H1 (cell line): ENCODE measurements at regions not wholly inside any gene's neighbourhood (a gene's known extent, or its start where the extent isn't known, plus 50 kb on each side); places are given as distances from the start of the nearest gene placed in this dataset.

Source experiments
- CTCF ChIA-PET: fragments of 300-600 bp; sonication (Branson Sonifier 250); formaldehyde crosslinking; loops from one replicate; lab custom pipeline; 2021; ENCODE audit not compliant: partially characterized antibody; lab: Charles Lee
- POLR2A ChIA-PET: fragments of 300-600 bp; sonication (Branson Sonifier 250); formaldehyde crosslinking; loops from one replicate; lab custom pipeline; 2021; ENCODE audit warnings: inconsistent platforms; ENCODE audit not compliant: partially characterized antibody; lab: Charles Lee
- DNase-seq, 2 experiments: peaks; one replicate each; pipeline versions ENCODE4 v3.0.0 to v3.0.0-alpha.2; 2010 to 2022; ENCODE audit warnings: low spot score in 2 of 2, low read depth in 1 of 2, mixed read lengths in 1 of 2
- FAIRE-seq: peaks from 2 replicates; lab custom pipeline; 2011; peaks lifted over from hg19 to GRCh38; lab: Jason Lieb, UNC
- H2AFZ ChIP-seq: 2 replicates; pipeline ENCODE4 v1.8.1; 2012; ENCODE audit warnings: low read length, inconsistent platforms
- H2AK5ac ChIP-seq: 2 replicates; pipeline ENCODE4 v1.6.1; 2013; ENCODE audit warnings: low read depth, low read length
- H2BK120ac ChIP-seq: replicated peaks from 2 replicates; pipeline ENCODE3; 2013; ENCODE audit warnings: low read depth, low read length, inconsistent platforms
- H2BK12ac ChIP-seq: 2 replicates; pipeline ENCODE4 v1.6.1; 2013; ENCODE audit warnings: low read depth, low read length
- H2BK15ac ChIP-seq: 2 replicates; pipeline ENCODE4 v1.6.1; 2013; ENCODE audit warnings: low read length
- H2BK20ac ChIP-seq: 2 replicates; pipeline ENCODE4 v1.6.1; 2013; ENCODE audit warnings: low read length
- H2BK5ac ChIP-seq: 2 replicates; pipeline ENCODE4 v1.6.1; 2013; ENCODE audit warnings: low read depth, low read length
- H3K14ac ChIP-seq: 2 replicates; pipeline ENCODE4 v1.6.1; 2013; ENCODE audit warnings: inconsistent platforms; ENCODE audit not compliant: insufficient read length
- H3K18ac ChIP-seq: 2 replicates; pipeline ENCODE4 v1.6.1; 2013; ENCODE audit warnings: low read length; ENCODE audit errors: extremely low read depth
- H3K23ac ChIP-seq: 2 replicates; pipeline ENCODE4 v1.6.1; 2013; ENCODE audit warnings: inconsistent platforms; ENCODE audit not compliant: insufficient read length
- H3K23me2 ChIP-seq: 2 replicates; pipeline ENCODE4 v1.6.1; 2013; ENCODE audit warnings: low read depth, low read length
- H3K27ac ChIP-seq: 2 replicates; pipeline ENCODE4 v1.6.1; 2011; ENCODE audit warnings: low read depth, low read length, inconsistent platforms
- H3K27me3 ChIP-seq, 4 experiments: replicated peaks in 1 of 4; 1 replicate in 1 of 4; 2 replicates in 3 of 4; pipeline versions ENCODE4 v1.6.1 to v1.8.1; 2011 to 2013; ENCODE audit warnings: low read length in 3 of 4, mild to moderate bottlenecking in 3 of 4, inconsistent platforms in 2 of 4, mixed read lengths in 2 of 4, moderate library complexity in 1 of 4; ENCODE audit not compliant: control insufficient read depth in 3 of 4, insufficient read depth in 3 of 4; ENCODE audit errors: extremely low read depth in 1 of 4
- H3K36me3 ChIP-seq, 4 experiments: 2 replicates each; pipeline versions ENCODE4 v1.6.1 to v1.8.1; 2011 to 2013; ENCODE audit warnings: mild to moderate bottlenecking in 4 of 4, low read length in 3 of 4, moderate library complexity in 2 of 4, control low read depth in 1 of 4, inconsistent platforms in 1 of 4; ENCODE audit not compliant: insufficient read depth in 4 of 4, control insufficient read depth in 2 of 4
- H3K4ac ChIP-seq: replicated peaks from 2 replicates; pipeline ENCODE3; 2013; ENCODE audit warnings: low read length, low read depth, mixed read lengths, inconsistent platforms; ENCODE audit not compliant: insufficient read length
- H3K4me1 ChIP-seq, 4 experiments: replicated peaks in 1 of 4; 1 replicate in 1 of 4; 2 replicates in 3 of 4; pipeline versions ENCODE4 v1.6.1 to v1.8.1; 2011 to 2013; ENCODE audit warnings: low read length in 3 of 4, inconsistent platforms in 2 of 4, mixed read lengths in 1 of 4; ENCODE audit not compliant: insufficient read depth in 4 of 4, control insufficient read depth in 3 of 4
- H3K4me2 ChIP-seq, 2 experiments: 2 replicates each; pipeline versions ENCODE4 v1.6.1 to v1.8.1; 2011 to 2013; ENCODE audit warnings: low read depth in 2 of 2, low read length in 2 of 2, control low read depth in 1 of 2, inconsistent platforms in 1 of 2, mild to moderate bottlenecking in 1 of 2; ENCODE audit not compliant: insufficient read depth in 1 of 2
- H3K4me3 ChIP-seq, 4 experiments: fragments of 200-600, 300-600 bp in 1 of 4; sonication (generic), shearing (Covaris generic), sonication (Bioruptor Twin) in 1 of 4; 2 replicates each; pipeline versions ENCODE4 v1.5.1 to v1.8.1; 2011 to 2016; ENCODE audit warnings: low read length in 4 of 4, low read depth in 3 of 4, control low read depth in 2 of 4, inconsistent platforms in 2 of 4, mild to moderate bottlenecking in 2 of 4, mixed read lengths in 1 of 4, moderate library complexity in 1 of 4; ENCODE audit not compliant: insufficient read depth in 2 of 4; ENCODE audit errors: extremely low read depth in 1 of 4
- H3K56ac ChIP-seq: replicated peaks from 2 replicates; pipeline ENCODE3; 2013; ENCODE audit warnings: low read depth, mild to moderate bottlenecking, mixed read lengths, low read length, inconsistent platforms; ENCODE audit not compliant: insufficient read length
- H3K79me1 ChIP-seq: 2 replicates; pipeline ENCODE4 v1.6.1; 2013; ENCODE audit warnings: low read depth, low read length, control low read depth
- H3K79me2 ChIP-seq, 2 experiments: 2 replicates each; pipeline versions ENCODE4 v1.6.1 to v1.8.1; 2012 to 2013; ENCODE audit warnings: low read length in 2 of 2, mild to moderate bottlenecking in 2 of 2, inconsistent platforms in 1 of 2; ENCODE audit not compliant: insufficient read depth in 2 of 2, control insufficient read depth in 1 of 2
- H3K9ac ChIP-seq, 4 experiments: replicated peaks in 1 of 4; 1 replicate in 1 of 4; 2 replicates in 3 of 4; pipeline versions ENCODE4 v1.6.1 to v1.8.1; 2011 to 2013; ENCODE audit warnings: low read depth in 3 of 4, low read length in 3 of 4, control low read depth in 2 of 4, mild to moderate bottlenecking in 2 of 4, moderate library complexity in 2 of 4, inconsistent platforms in 1 of 4; ENCODE audit errors: extremely low read depth in 1 of 4
- H3K9me3 ChIP-seq, 2 experiments: 2 replicates each; pipeline versions ENCODE4 v1.6.1 to v1.8.1; 2012 to 2013; ENCODE audit warnings: mild to moderate bottlenecking in 2 of 2, moderate library complexity in 2 of 2, control low read depth in 1 of 2, inconsistent platforms in 1 of 2, low read depth in 1 of 2, low read length in 1 of 2, mixed read lengths in 1 of 2; ENCODE audit not compliant: insufficient read depth in 2 of 2
- H4K20me1 ChIP-seq, 2 experiments: replicated peaks in 1 of 2; 2 replicates each; pipeline versions ENCODE3 to v1.8.1; 2011 to 2013; ENCODE audit warnings: inconsistent platforms in 2 of 2, low read length in 2 of 2, mild to moderate bottlenecking in 1 of 2; ENCODE audit not compliant: insufficient read depth in 2 of 2, control insufficient read depth in 1 of 2
- H4K5ac ChIP-seq: 2 replicates; pipeline ENCODE4 v1.6.1; 2013; ENCODE audit warnings: low read length, low read depth, mixed read lengths, inconsistent platforms; ENCODE audit not compliant: insufficient read length
- H4K8ac ChIP-seq: 2 replicates; pipeline ENCODE4 v1.8.0; 2013; ENCODE audit warnings: mild to moderate bottlenecking, moderate library complexity, low read length, inconsistent platforms; ENCODE audit not compliant: insufficient read depth; ENCODE audit errors: extremely low read depth
- H4K91ac ChIP-seq: replicated peaks from 2 replicates; pipeline ENCODE3; 2013; ENCODE audit warnings: low read length, mixed read lengths, inconsistent platforms; ENCODE audit not compliant: insufficient read length
- BRCA1 ChIP-seq: IDR thresholded peaks from 2 replicates; pipeline ENCODE4 v1.6.1; 2012; ENCODE audit warnings: low read depth, low read length, improper control_type of control experiment
- CBX8 ChIP-seq: fragments of 300-800, 300-1000 bp; sonication (generic); IDR thresholded peaks from 2 replicates; pipeline ENCODE4 v1.7.1; 2016; ENCODE audit warnings: low read depth, low read length, borderline replicate concordance
- CTBP2 ChIP-seq: IDR thresholded peaks from 2 replicates; pipeline ENCODE4 v1.7.0; 2011; ENCODE audit warnings: borderline replicate concordance, mild to moderate bottlenecking, moderate library complexity, mixed read lengths, low read length; ENCODE audit not compliant: insufficient read depth, insufficient read length
- EP300 ChIP-seq, 2 experiments: IDR thresholded peaks; 1 replicate in 1 of 2; 2 replicates in 1 of 2; pipeline ENCODE4 v1.6.1; 2011 to 2012; ENCODE audit warnings: low read depth in 2 of 2, low read length in 2 of 2, mild to moderate bottlenecking in 2 of 2, borderline replicate concordance in 1 of 2, inconsistent platforms in 1 of 2, moderate library complexity in 1 of 2
- GABPA ChIP-seq: IDR thresholded peaks from 2 replicates; pipeline ENCODE4 v1.6.1; 2011; ENCODE audit warnings: mild to moderate bottlenecking, low read length, moderate library complexity, borderline replicate concordance; ENCODE audit not compliant: insufficient read depth
- PHF8 ChIP-seq: fragments of 200-600 bp; sonication (generic); conservative IDR thresholded peaks from 2 replicates; pipeline ENCODE4 v1.7.1; 2012; ENCODE audit warnings: low read depth, mild to moderate bottlenecking, inconsistent platforms, low read length, moderate library complexity
- POU5F1 ChIP-seq: IDR thresholded peaks from 2 replicates; pipeline ENCODE4 v1.6.1; 2011; ENCODE audit warnings: low read depth, mild to moderate bottlenecking, low read length, moderate library complexity
- SIRT6 ChIP-seq: IDR thresholded peaks from one replicate; pipeline ENCODE4 v1.7.1; 2012; ENCODE audit warnings: low read length, inconsistent platforms
- WGBS, 2 experiments: shearing (Covaris generic) in 1 of 2; methylation state at CpG; one replicate each; pipeline versions ENCODE4 v1.1.6 to v1.1.7; 2013 to 2015; ENCODE audit warnings: low lambda C conversion rate in 2 of 2, mixed read lengths in 2 of 2, inconsistent platforms in 1 of 2, low coverage in 1 of 2, missing lambda C conversion rate in 1 of 2; ENCODE audit not compliant: insufficient replicate concordance in 2 of 2, insufficient coverage in 1 of 2, insufficient read length in 1 of 2; ENCODE audit errors: extremely low coverage in 1 of 2, missing lambda C conversion rate in 1 of 2; 5-methylcytosine and 5-hydroxymethylcytosine counted together

DNA sequence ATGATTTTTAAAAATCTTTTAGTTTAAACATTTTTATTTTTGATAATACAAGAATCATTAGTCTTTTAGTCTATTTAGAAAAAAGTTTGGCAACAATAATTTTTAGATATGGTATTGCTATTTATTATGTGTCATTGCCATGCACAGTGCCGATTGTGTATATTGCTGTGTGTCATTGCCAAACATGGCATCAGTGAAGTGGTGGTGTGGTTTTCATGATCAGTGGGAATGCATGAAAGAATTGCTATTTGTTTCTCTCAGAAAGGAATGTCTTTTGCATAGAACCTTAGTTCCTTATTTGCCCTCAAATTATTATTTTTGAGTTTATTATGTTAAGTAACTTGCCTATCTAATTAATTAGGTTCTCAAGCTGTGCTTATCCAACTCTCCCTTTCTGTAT is 397.5 kb upstream of the PDE3A start:
- H3K23me2 ChIP-seq: no peaks in the 10 kb centered on the region
- H2BK5ac ChIP-seq: 0 out of 2 replicates have a peak overlapping the region, but pooled peaks have one; percentile 62
- no peaks in the 10 kb centered on the region for H4K20me1 ChIP-seq
- no peaks in the 10 kb centered on the region for H3K79me2 ChIP-seq
- no peak overlapping the region for H3K4ac ChIP-seq
- H3K79me1 ChIP-seq: no peaks in the 10 kb centered on the region
- POLR2A ChIA-PET: no interaction called here
- no peak overlapping the region for H3K18ac ChIP-seq
- H3K27me3 ChIP-seq: no peaks in the 10 kb centered on the region
- H2AFZ ChIP-seq: no peak overlapping the region
- H2AK5ac ChIP-seq: no peak overlapping the region
- no peaks in the 10 kb centered on the region for H3K9me3 ChIP-seq
- no peak overlapping the region for H3K27ac ChIP-seq
- no peak overlapping the region for H4K8ac ChIP-seq
- FAIRE-seq (no peak), DNase-seq (no peak)
- WGBS, 2 experiments: 97% methylated on average over 1 of the region's 1 CpG; no CpG with 5 or more reads in 1 of the 2 experiments
- H2BK120ac ChIP-seq: no peak overlapping the region
- no peak overlapping the region for H2BK12ac ChIP-seq
- no peak overlapping the region for H4K5ac ChIP-seq
- H3K56ac ChIP-seq: no peak overlapping the region
- no peak overlapping the region for H3K4me3 ChIP-seq
- H3K9ac ChIP-seq: no peak overlapping the region
- H3K36me3 ChIP-seq: no peaks in the 10 kb centered on the region
- peaks cover 0 to 7% (median 4%) of the 10 kb centered on the region in 4 experiments; a peak in 3 of 7 replicates for H3K4me1 ChIP-seq
- no peak overlapping the region for H3K14ac ChIP-seq
- no peak for TF ChIP-seq EP300 (IDR thresholded peaks at IDR 0.05; ENCODE audit: borderline replicate concordance in 1 of 2, low read depth in 2 of 2, low read length in 2 of 2)
- no peak for TF ChIP-seq CBX8
- no peak for TF ChIP-seq BRCA1
- TF ChIP-seq SIRT6: no peak
- TF ChIP-seq CTBP2: no peak
- TF ChIP-seq POU5F1: no peak
- no peak for TF ChIP-seq PHF8
- no peak for TF ChIP-seq GABPA
- TF ChIP-seq, all 59 proteins: peak for 0
- no peak overlapping the region for H2BK15ac ChIP-seq
- H3K23ac ChIP-seq: no peak overlapping the region
- H3K4me2 ChIP-seq: no peak overlapping the region
- H4K91ac ChIP-seq: no peak overlapping the region
- CTCF ChIA-PET: interaction anchor here (1.0 to 1.5 kb wide), 2 partner anchors 24 to 231 kb away, joined by 3 to 6 read pairs; no protein-coding TSS in a partner anchor
- no peak overlapping the region for H2BK20ac ChIP-seq
